Lower lobe of right lung (tissue), 2 donors: ENCODE measurements at regions not wholly inside any gene's neighbourhood (a gene's known extent, or its start where the extent isn't known, plus 50 kb on each side); places are given as distances from the start of the nearest gene placed in this dataset.

Experiments used
- ATAC-seq, 2 donors: fragments of 200-7000 bp; cut with Tn5 transposase; one replicate each; pipeline ENCODE4 v1.9.1; 2020 to 2022; ENCODE audit warnings: mild to moderate bottlenecking in 2 of 2, moderate library complexity in 2 of 2
- DNase-seq: peaks from one replicate; pipeline ENCODE4 v3.0.0-alpha.2; 2020
- H3K27ac ChIP-seq: fragments of 200-600 bp; one replicate; pipeline ENCODE4 v1.8.0; 2022
- H3K27me3 ChIP-seq: fragments of 200-600 bp; one replicate; pipeline ENCODE4 v1.8.0; 2022; ENCODE audit warnings: low read depth
- H3K36me3 ChIP-seq: fragments of 200-600 bp; one replicate; pipeline ENCODE4 v1.8.0; 2022; ENCODE audit warnings: mild to moderate bottlenecking
- H3K4me1 ChIP-seq: fragments of 200-600 bp; one replicate; pipeline ENCODE4 v1.8.0; 2022
- H3K4me3 ChIP-seq: fragments of 200-600 bp; one replicate; pipeline ENCODE4 v1.8.0; 2022; ENCODE audit warnings: mild to moderate bottlenecking
- H3K9me3 ChIP-seq: fragments of 200-600 bp; one replicate; pipeline ENCODE4 v1.8.0; 2022
- CTCF ChIP-seq: fragments of 200-600 bp; IDR thresholded peaks from one replicate; pipeline ENCODE4 v1.8.0; 2022; ENCODE audit warnings: antibody characterized with exemption, mild to moderate bottlenecking
- intact Hi-C: fragments of 100-400 bp; cut with DNase I; formaldehyde crosslinking; loops from one replicate; pipeline ENCODE4 v1.11.0; 2022
- donor health status: DM: no; HTN: yes; CAD: no; lungs with severe emphysema.

- Histone ChIP-seq H3K4me3 (no peak overlapping the region), H3K27ac (no peak overlapping the region), H3K9me3 (no peaks in the 10 kb centered on the region), H3K27me3 (no peaks in the 10 kb centered on the region), H3K36me3 (no peaks in the 10 kb centered on the region), H3K4me1 (no peaks in the 10 kb centered on the region)
- no peak for TF ChIP-seq CTCF
- ATAC-seq: no peak
- no peak for DNase-seq
- intact Hi-C loops: no loop called here
Observed at GRCh38 chr6:122894791-122895190, 101.2 kb upstream of the CLVS2 start.

- DNase-seq (no peak), ATAC-seq (no peak)
- no peaks in the 10 kb centered on the region for H3K9me3 ChIP-seq
- intact Hi-C loops: no loop called here
- no peaks in the 10 kb centered on the region for H3K36me3 ChIP-seq
- no peaks in the 10 kb centered on the region for H3K4me1 ChIP-seq
- no peak overlapping the region for H3K4me3 ChIP-seq
- H3K27ac ChIP-seq: no peak overlapping the region
- TF ChIP-seq CTCF: no peak
- H3K27me3 ChIP-seq: no peaks in the 10 kb centered on the region
Observed at GRCh38 chr6:122902326-122902725, 93.7 kb upstream of the CLVS2 start.

GRCh38 chr6:122903266-122903915 is 92.6 kb upstream of the CLVS2 start:
- H3K4me3 ChIP-seq: no peak overlapping the region
- no peaks in the 10 kb centered on the region for H3K9me3 ChIP-seq
- no peaks in the 10 kb centered on the region for H3K27me3 ChIP-seq
- intact Hi-C loops: no loop called here
- no peaks in the 10 kb centered on the region for H3K4me1 ChIP-seq
- H3K27ac ChIP-seq: no peak overlapping the region
- no peak for TF ChIP-seq CTCF
- DNase-seq: no peak
- H3K36me3 ChIP-seq: no peaks in the 10 kb centered on the region
- no peak for ATAC-seq

- H3K36me3 ChIP-seq: no peaks in the 10 kb centered on the region
Observed at GRCh38 chr6:122904166-122904565, 91.9 kb upstream of the CLVS2 start.

GRCh38 chr6:122913558-122913957 is 82.5 kb upstream of the CLVS2 start:
- no peak overlapping the region for H3K27ac ChIP-seq
- no peaks in the 10 kb centered on the region for H3K9me3 ChIP-seq
- ATAC-seq: no peak

More at GRCh38 chr6:122904166-122904565, 91.9 kb upstream of the CLVS2 start:
- Histone ChIP-seq H3K4me3 (no peak overlapping the region), H3K9me3 (no peaks in the 10 kb centered on the region), H3K4me1 (no peaks in the 10 kb centered on the region), H3K27me3 (no peaks in the 10 kb centered on the region), H3K27ac (no peak overlapping the region)
- ATAC-seq (no peak), DNase-seq (no peak)
- TF ChIP-seq CTCF: no peak
- intact Hi-C loops: no loop called here

More at GRCh38 chr6:122913558-122913957, 82.5 kb upstream of the CLVS2 start:
- Histone ChIP-seq H3K36me3 (no peaks in the 10 kb centered on the region), H3K4me3 (no peak overlapping the region), H3K4me1 (no peaks in the 10 kb centered on the region), H3K27me3 (no peaks in the 10 kb centered on the region)
- no peak for TF ChIP-seq CTCF
- no peak for DNase-seq
- intact Hi-C loops: no loop called here
